KMS-11 (cell line): ENCODE measurements at regions not wholly inside any gene's neighbourhood (a gene's known extent, or its start where the extent isn't known, plus 50 kb on each side); places are given as distances from the start of the nearest gene placed in this dataset.

Experiments used
- H2AFZ ChIP-seq: fragments of 200-600 bp; sonication (generic); 2 replicates; pipeline ENCODE4 v1.6.1; 2016; ENCODE audit warnings: antibody characterized with exemption, mixed run types, low read depth
- H3K27ac ChIP-seq: fragments of 200-600 bp; sonication (generic); 2 replicates; pipeline ENCODE4 v1.6.1; 2016; ENCODE audit warnings: mild to moderate bottlenecking, mixed run types
- H3K27me3 ChIP-seq: fragments of 200-600 bp; sonication (generic); 2 replicates; pipeline ENCODE4 v1.6.1; 2017; ENCODE audit warnings: mild to moderate bottlenecking, low read depth, mixed run types, moderate library complexity; ENCODE audit not compliant: insufficient read depth
- H3K36me3 ChIP-seq: fragments of 200-600 bp; sonication (generic); 2 replicates; pipeline ENCODE4 v1.6.1; 2017; ENCODE audit warnings: mild to moderate bottlenecking, mixed run types; ENCODE audit not compliant: insufficient read depth
- H3K4me1 ChIP-seq: fragments of 200-600 bp; sonication (generic); 2 replicates; pipeline ENCODE4 v1.6.1; 2016; ENCODE audit warnings: mild to moderate bottlenecking, low read depth, mixed run types; ENCODE audit not compliant: poor library complexity, severe bottlenecking
- H3K4me2 ChIP-seq: fragments of 200-600 bp; sonication (generic); 2 replicates; pipeline ENCODE4 v1.7.0; 2016; ENCODE audit warnings: mild to moderate bottlenecking, mixed run types
- H3K4me3 ChIP-seq: fragments of 200-600 bp; sonication (generic); IDR thresholded peaks from 2 replicates; pipeline ENCODE4 v1.6.1; 2017; ENCODE audit warnings: low read depth, low read length, mixed read lengths; ENCODE audit not compliant: insufficient read depth
- H3K79me2 ChIP-seq: fragments of 200-600 bp; sonication (generic); 2 replicates; pipeline ENCODE4 v1.6.1; 2016; ENCODE audit warnings: low read depth, mixed run types; ENCODE audit not compliant: insufficient read depth
- H3K9ac ChIP-seq: fragments of 200-600 bp; sonication (generic); 2 replicates; pipeline ENCODE4 v1.6.1; 2016; ENCODE audit warnings: mild to moderate bottlenecking, mixed run types
- H4K20me1 ChIP-seq: fragments of 200-600 bp; sonication (generic); 2 replicates; pipeline ENCODE4 v1.6.1; 2016; ENCODE audit warnings: mild to moderate bottlenecking, mixed run types; ENCODE audit not compliant: insufficient read depth
- CTCF ChIP-seq: fragments of 200-600 bp; sonication (generic); conservative IDR thresholded peaks from 2 replicates; pipeline ENCODE4 v1.6.1; 2017; ENCODE audit warnings: low read depth, mild to moderate bottlenecking, antibody characterized with exemption, low read length, moderate library complexity, mixed read lengths

GRCh38 chr10:21242915-21243314, 282.6 kb downstream of the SKIDA1 start:
- Histone ChIP-seq H2AFZ (no peak overlapping the region), H3K27me3 (no peaks in the 10 kb centered on the region), H3K27ac (no peak overlapping the region), H3K36me3 (no peaks in the 10 kb centered on the region), H3K79me2 (no peaks in the 10 kb centered on the region), H3K4me3 (no peak overlapping the region), H3K4me1 (no peaks in the 10 kb centered on the region), H3K4me2 (no peak overlapping the region), H3K9ac (no peak overlapping the region), H4K20me1 (no peaks in the 10 kb centered on the region)
- TF ChIP-seq CTCF, result no peak

- TF ChIP-seq CTCF, result no peak
- H3K27ac ChIP-seq, result no peak overlapping the region
- no peak overlapping the region for H3K4me3 ChIP-seq
- H3K4me1 ChIP-seq, result no peaks in the 10 kb centered on the region
- no peaks in the 10 kb centered on the region for H3K27me3 ChIP-seq
- H4K20me1 ChIP-seq, result no peaks in the 10 kb centered on the region
- no peak overlapping the region for H3K9ac ChIP-seq
- H3K36me3 ChIP-seq, result no peaks in the 10 kb centered on the region
- H2AFZ ChIP-seq, result no peak overlapping the region
- no peaks in the 10 kb centered on the region for H3K79me2 ChIP-seq
- H3K4me2 ChIP-seq, result no peak overlapping the region
Observed at GRCh38 chr10:21238717-21239116, 286.8 kb downstream of the SKIDA1 start.

- H3K4me2 ChIP-seq, result no peak overlapping the region
- no peak overlapping the region for H2AFZ ChIP-seq
- no peak overlapping the region for H3K9ac ChIP-seq
- H3K4me3 ChIP-seq, result no peak overlapping the region
- H3K4me1 ChIP-seq, result no peaks in the 10 kb centered on the region
- H3K27me3 ChIP-seq, result no peaks in the 10 kb centered on the region
- H3K79me2 ChIP-seq, result no peaks in the 10 kb centered on the region
- H3K27ac ChIP-seq, result no peak overlapping the region
- no peaks in the 10 kb centered on the region for H3K36me3 ChIP-seq
- H4K20me1 ChIP-seq, result no peaks in the 10 kb centered on the region
- no peak for TF ChIP-seq CTCF
Observed at GRCh38 chr10:21238044-21238443, 287.4 kb downstream of the SKIDA1 start.

GRCh38 chr10:21234761-21235160, 290.7 kb downstream of the SKIDA1 start:
- Histone ChIP-seq H3K79me2 (no peaks in the 10 kb centered on the region), H3K27me3 (no peaks in the 10 kb centered on the region), H3K4me1 (no peaks in the 10 kb centered on the region), H3K27ac (no peak overlapping the region), H3K9ac (no peak overlapping the region), H3K4me2 (no peak overlapping the region), H3K4me3 (no peak overlapping the region), H2AFZ (no peak overlapping the region), H4K20me1 (no peaks in the 10 kb centered on the region), H3K36me3 (no peaks in the 10 kb centered on the region)
- TF ChIP-seq CTCF, result no peak

- H3K4me3 ChIP-seq, result no peak overlapping the region
- no peaks in the 10 kb centered on the region for H3K4me1 ChIP-seq
- no peak for TF ChIP-seq CTCF
- H3K79me2 ChIP-seq, result no peaks in the 10 kb centered on the region
- no peaks in the 10 kb centered on the region for H3K27me3 ChIP-seq
- H3K4me2 ChIP-seq, result no peak overlapping the region
- H2AFZ ChIP-seq, result no peak overlapping the region
- H3K27ac ChIP-seq, result no peak overlapping the region
- no peak overlapping the region for H3K9ac ChIP-seq
- no peaks in the 10 kb centered on the region for H4K20me1 ChIP-seq
- no peaks in the 10 kb centered on the region for H3K36me3 ChIP-seq
Observed at GRCh38 chr10:21230219-21230618, 295.3 kb downstream of the SKIDA1 start.
